Lower leg skin (tissue), 4 donors: ENCODE measurements at regions not wholly inside any gene's neighbourhood (a gene's known extent, or its start where the extent isn't known, plus 50 kb on each side); places are given as distances from the start of the nearest gene placed in this dataset.

ENCODE experiments used
- DNase-seq, 2 donors: peaks; one replicate each; pipeline ENCODE4 v3.0.0-alpha.2; 2019; ENCODE audit warnings: low spot score in 2 of 2
- H3K4me3 ChIP-seq: fragments of 200-600 bp; sonication (generic); 2 replicates; pipeline ENCODE4 v1.5.1; 2017; ENCODE audit warnings: mild to moderate bottlenecking, low read depth; ENCODE audit not compliant: poor library complexity, severe bottlenecking
- POLR2A ChIP-seq, 2 donors: fragments of 450-650 bp; IDR thresholded peaks; one replicate each; pipeline ENCODE4 v1.6.1; 2016 to 2017; ENCODE audit warnings: antibody characterized with exemption in 2 of 2, mild to moderate bottlenecking in 1 of 2, moderate library complexity in 1 of 2
- WGBS, 2 donors: methylation state at CpG; one replicate each; pipeline ENCODE4 v1.1.5; 2018; 5-methylcytosine and 5-hydroxymethylcytosine counted together
- intact Hi-C: fragments of 100-400 bp; cut with DNase I; formaldehyde crosslinking; loops from one replicate; pipeline ENCODE4 v1.15.0; 2023; ENCODE audit warnings: low total_unique reads
- TF ChIP-seq, protein P1 (sequence below), 3 donors: fragments of 450-650 bp; IDR thresholded peaks; one replicate each; pipeline ENCODE4 v1.5.1; 2016; ENCODE audit warnings: antibody characterized with exemption in 3 of 3, mild to moderate bottlenecking in 3 of 3, moderate library complexity in 2 of 3

DNA sequence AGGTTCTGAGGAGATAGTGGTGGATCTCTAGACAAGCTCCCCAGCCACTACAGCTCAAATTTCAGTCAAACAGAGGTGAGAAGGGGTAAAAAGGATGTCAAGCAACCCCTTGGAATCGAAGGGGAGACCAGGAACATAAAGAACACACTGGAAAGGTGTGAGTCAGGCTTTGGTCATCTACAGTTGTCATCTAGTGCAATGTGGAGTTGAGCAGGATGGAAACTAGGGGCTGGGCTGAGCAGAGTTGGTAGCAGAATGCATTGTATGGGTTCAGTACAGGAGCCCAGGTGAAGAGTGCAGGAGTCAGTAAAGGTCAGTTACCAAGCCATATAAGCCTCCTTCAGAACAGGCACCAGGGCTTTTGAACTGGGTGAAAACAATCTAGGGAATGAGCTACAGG lies 52.7 kb upstream of the VAV3 start:
- 75 to 84% methylated on average over 1 of the region's 1 CpG for WGBS, 2 donors
- no peak overlapping the region for H3K4me3 ChIP-seq
- intact Hi-C loops: no loop called here
- no peak for TF ChIP-seq POLR2A (IDR thresholded peaks at IDR 0.05)
- TF ChIP-seq, protein P1, sequence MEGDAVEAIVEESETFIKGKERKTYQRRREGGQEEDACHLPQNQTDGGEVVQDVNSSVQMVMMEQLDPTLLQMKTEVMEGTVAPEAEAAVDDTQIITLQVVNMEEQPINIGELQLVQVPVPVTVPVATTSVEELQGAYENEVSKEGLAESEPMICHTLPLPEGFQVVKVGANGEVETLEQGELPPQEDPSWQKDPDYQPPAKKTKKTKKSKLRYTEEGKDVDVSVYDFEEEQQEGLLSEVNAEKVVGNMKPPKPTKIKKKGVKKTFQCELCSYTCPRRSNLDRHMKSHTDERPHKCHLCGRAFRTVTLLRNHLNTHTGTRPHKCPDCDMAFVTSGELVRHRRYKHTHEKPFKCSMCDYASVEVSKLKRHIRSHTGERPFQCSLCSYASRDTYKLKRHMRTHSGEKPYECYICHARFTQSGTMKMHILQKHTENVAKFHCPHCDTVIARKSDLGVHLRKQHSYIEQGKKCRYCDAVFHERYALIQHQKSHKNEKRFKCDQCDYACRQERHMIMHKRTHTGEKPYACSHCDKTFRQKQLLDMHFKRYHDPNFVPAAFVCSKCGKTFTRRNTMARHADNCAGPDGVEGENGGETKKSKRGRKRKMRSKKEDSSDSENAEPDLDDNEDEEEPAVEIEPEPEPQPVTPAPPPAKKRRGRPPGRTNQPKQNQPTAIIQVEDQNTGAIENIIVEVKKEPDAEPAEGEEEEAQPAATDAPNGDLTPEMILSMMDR (IDR thresholded peaks at IDR 0.05): no peak
- no peak for DNase-seq

DNA sequence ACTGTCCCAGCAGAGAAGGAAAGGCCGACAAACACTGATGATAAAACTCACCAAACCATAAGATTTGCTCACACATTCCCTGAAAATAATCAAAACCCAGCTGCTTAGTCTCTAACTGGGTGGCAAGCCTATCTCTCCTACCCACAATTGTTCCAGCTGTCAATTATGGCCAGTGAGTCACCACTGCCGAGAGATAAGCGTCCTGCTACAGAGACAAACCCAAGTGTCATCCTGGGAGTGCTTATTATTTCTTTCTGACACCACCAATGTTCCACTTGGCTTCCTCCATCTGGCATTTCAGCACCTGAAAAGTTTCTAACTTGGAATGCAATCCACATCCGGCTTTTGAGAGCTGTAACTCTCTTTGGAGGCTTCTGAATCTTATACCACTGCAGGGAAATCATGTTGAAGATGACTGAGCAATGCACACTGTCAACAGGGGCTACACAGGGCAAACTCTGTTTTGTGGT lies 51.5 kb upstream of the VAV3 start:
- WGBS, 2 donors: 35 to 40% methylated on average over 4 of the region's 4 CpGs
- TF ChIP-seq, protein P1 (IDR thresholded peaks at IDR 0.05): no peak
- TF ChIP-seq POLR2A (IDR thresholded peaks at IDR 0.05): no peak
- DNase-seq: no peak
- no peak overlapping the region for H3K4me3 ChIP-seq
- intact Hi-C loops: no loop called here
